ENCODE measurements at regions not wholly inside any gene's neighbourhood (a gene's known extent, or its start where the extent isn't known, plus 50 kb on each side); places are given as distances from the start of the nearest gene placed in this dataset.
"Not testable (repeated sequence)": the region's sequence is repeated elsewhere in the genome, so short reads cannot be mapped to it uniquely, and the experiment has no call there.

DNA sequence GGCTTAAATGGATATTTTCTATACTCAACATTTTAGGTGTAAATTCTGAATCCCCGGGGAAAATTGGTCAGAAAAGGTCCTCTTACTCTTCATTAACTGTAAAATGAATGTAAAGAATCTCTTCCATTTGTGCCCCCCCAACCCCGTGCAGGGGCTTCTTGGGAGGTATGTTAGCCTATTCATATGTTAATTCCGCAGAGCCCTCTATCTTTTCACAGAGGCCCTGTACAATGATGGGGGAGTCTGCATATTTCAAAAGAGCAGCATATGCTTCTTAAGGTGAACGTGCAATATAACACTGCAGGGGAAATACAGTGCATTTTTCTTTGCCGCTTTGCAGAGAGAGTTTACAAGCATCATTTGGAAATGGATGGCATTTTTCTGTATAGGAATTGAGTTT is 88.5 kb upstream of the CXorf66 start:
- DNase-seq, result no peak

DNA sequence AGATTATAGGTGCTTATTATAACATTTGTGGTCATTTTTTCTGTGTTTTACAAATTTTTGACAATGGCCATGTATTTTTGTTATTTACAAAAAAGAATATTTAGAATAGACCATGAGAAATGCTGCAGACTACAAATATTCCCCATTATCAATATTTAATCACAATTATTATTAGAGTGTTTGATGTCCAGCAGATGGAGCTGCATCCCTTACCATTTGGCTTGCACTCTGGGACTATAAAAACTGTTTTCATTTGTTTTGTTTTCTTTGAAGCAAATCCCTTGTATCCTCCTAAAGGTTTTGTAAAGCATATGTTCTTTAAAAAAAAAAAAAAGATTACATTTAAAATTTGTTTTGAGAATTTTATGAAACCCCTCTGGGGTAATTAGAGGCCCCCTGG is 85.6 kb upstream of the CXorf66 start:
- no peak for DNase-seq

DNA sequence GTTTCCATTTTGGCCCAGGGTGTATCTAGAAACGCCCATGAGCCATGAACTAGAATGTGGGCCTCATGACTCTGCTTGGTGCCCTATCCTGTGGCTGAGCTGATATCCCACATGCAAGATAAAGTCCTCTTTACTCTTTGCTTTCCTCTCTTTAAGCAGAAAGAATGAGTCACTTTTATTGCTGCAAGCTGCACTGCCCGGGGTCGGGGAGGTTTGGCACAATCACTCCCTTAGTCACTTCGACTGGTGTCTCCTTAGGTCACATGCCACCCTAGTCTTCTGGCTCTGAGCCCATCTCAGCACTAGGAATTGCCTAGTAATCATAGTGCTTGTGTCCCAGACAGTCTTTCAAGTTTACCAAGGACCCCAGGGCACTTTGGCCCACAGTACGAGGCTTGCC is 75.1 kb upstream of the CXorf66 start:
- DNase-seq, result no peak

DNA sequence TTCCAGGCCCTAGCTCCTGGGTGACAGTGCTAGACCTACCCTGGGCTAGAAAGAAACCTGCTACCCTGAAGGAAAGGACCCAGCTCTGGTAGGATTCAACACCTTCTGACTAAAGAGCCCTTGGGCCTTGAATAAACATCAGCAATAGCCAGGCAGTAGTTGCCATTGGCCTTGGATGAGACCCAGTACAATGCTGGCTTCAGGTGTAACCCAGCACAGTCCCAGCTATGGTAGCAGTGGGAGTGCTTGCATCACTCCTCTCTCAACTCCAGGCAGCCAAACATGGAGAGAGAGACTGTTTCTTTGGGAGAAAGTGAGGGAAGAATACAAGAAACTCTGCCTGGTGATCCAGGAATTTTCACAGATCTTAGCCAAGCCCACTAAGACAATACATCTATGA is 73.5 kb upstream of the CXorf66 start:
- DNase-seq, result no peak

DNA sequence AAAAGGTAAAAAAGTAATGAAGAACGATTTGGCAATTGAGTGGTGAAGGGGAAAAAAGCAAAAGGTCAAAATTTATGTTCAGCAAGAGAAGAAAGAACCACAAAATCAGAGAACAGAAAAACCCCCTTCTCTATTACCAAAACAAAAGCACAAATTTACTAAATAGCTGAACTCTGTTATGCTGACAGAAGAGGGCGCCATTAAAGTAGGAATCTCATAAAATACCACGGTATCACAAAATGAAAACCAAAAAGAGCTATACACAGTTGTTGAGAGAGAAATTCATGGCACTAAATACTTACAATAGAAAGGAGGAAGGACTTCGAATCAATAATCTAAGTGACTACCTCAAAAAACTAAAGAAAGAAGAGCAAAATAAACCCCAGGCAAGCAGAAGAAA is 69.6 kb upstream of the CXorf66 start:
- DNase-seq, result no peak

DNA sequence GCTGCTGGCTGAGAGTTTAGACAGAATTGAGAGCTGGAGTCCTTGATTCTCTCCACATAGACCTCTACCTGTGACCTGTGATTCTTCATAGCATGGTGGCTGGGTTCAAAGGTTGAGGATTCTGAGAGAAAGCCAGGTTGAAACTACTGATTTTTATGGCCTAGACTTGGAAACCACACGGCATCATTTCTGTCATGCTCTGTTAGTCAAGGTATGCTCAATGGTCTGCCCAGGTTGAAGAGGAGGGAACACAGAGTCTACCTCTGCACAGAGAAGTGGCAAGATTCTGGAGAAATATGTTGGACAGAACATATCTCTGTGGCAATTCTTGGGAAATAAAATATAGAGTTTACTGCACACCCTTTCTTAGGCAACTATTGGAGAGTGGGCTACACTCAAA is 57.2 kb upstream of the CXorf66 start:
- no peak for DNase-seq

DNA sequence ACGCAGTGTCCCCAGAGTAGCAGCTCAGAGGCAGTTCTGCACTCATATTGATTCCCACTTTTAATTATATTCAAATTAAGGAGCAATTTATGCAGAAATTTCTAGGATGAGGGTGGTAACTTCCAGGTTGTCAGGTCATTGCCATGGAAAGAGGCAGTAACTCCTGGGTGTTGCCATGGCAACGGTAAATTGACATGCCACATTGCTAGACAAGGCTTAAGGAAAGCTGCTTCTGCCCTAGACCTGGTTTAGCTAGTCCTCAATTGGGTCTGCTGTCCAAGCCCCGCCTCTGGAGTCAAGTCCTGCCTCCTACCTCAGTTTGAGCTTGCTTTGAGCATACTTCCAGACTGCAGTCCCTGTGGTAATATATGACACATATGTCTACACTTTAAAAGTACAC is 53.8 kb upstream of the CXorf66 start:
- not testable (repeated sequence) for DNase-seq
